GM10266 (cell line): ENCODE measurements at regions not wholly inside any gene's neighbourhood (a gene's known extent, or its start where the extent isn't known, plus 50 kb on each side); places are given as distances from the start of the nearest gene placed in this dataset.

Experiments used
- DNase-seq: peaks from one replicate; pipeline ENCODE4 v3.0.0; 2012; ENCODE audit errors: extremely low spot score
- CTCF ChIP-seq: IDR thresholded peaks from 2 replicates; pipeline ENCODE4 v1.5.1; 2012; ENCODE audit warnings: mild to moderate bottlenecking, low read depth; ENCODE audit not compliant: control insufficient read depth, insufficient read depth; ENCODE audit errors: missing control alignments

DNA sequence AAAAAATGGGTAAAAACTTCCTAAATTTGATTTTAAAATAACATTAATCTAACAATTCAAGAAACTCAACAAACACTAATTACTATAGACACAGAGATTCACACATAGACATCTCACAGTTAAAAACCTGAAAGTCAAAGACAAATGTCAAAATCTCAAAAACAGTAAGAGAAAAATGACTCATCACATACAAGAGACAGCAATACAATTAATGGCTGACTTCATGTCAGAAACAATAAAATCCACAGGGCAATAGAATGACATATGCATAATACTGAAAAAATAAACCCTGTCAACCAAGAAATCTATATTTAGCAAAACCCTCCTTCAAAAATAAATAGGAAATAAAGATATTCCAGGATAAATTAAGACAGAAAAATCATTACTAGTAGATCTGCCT lies 200.4 kb downstream of the CEMIP2 start:
- TF ChIP-seq CTCF, result no peak
- no peak for DNase-seq

DNA sequence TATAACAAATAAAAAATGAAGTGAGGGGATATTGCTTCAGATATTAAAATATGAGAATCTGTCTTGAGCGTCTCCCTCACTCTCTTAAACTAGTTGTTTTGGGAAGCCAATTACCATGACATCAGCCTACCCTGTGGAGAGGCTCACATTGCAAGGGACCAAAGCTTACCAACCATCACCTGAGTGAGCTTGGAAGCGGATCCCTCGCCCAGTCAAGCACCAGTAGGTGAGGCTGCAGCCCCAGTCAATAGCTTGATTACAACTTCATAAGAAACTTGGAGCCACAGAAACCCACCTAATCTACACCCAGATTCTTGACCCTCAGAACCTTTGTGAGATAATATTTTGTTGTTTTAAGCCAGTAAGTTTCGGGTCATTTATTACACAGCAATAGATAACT lies 206.2 kb downstream of the CEMIP2 start:
- no peak for DNase-seq
- no peak for TF ChIP-seq CTCF

DNA sequence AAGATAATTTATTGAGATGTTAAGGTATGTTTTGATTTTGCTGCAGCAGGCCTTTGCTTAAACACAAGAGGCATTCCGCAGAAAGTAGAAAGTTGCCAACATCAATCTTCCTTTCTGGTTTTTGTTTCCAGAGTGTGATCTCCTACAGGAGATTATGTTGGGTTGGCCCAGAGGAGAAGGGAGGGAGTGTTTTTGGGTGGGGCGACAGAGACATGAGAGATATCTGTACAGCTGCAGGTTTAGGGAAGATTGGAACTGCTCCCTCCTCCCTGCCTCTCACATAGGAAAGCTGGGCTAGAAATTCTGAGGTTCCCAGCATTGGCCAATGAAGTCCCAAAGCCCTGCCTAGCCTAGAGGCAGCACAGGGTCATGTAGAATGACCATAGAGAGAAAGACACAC lies 211.0 kb downstream of the CEMIP2 start:
- DNase-seq, result no peak
- no peak for TF ChIP-seq CTCF

DNA sequence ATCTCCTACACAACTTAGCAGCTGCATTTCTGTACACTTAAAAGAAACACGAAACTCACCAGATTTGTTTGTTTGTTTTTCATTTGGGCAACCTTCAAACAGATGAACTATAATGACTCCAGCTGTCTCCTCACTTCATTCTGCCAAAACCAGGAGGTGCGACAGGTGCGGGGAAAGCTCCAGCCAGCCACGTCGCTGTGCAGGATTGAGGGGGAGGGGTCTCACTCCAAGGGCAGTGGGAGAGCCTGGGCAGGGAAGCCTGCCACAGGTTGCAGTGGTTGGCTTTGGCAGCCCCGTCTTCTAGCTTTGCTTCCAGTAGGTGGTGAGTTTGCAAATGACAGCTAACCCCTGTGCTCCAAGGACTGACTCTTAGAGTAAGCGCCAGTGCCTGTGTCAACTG lies 215.8 kb downstream of the CEMIP2 start:
- no peak for DNase-seq
- no peak for TF ChIP-seq CTCF

GRCh38 chr9:71549023-71549422 lies 219.3 kb downstream of the CEMIP2 start:
- TF ChIP-seq CTCF, result no peak
- DNase-seq, result no peak

- DNase-seq, result no peak
- no peak for TF ChIP-seq CTCF
Measured at GRCh38 chr9:71544464-71544863, 223.8 kb downstream of the CEMIP2 start.

DNA sequence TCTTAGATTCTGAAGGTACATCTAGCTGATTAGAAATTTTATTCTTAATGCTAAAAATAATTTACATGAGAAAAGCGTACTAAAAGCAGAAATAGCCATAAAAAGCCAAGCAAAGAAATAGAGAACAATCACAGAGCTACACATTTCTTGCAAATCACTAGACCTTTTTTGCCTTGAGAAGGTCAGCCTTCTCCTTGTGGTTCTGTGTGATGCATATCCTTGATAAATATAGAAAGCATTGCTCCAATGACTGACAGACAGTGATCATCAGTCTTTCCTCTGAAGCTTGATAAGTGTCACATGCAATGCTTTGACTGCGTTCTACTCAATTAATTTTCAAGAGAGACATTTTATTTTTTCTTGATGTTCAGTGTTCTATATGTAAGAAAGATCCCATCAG lies 226.9 kb downstream of the CEMIP2 start:
- TF ChIP-seq CTCF, result no peak
- DNase-seq, result no peak

- TF ChIP-seq CTCF, result no peak
- DNase-seq, result no peak
Measured at GRCh38 chr9:71524996-71525580, 243.2 kb downstream of the CEMIP2 start.
